PC-3 (cell line): ENCODE measurements at regions not wholly inside any gene's neighbourhood (a gene's known extent, or its start where the extent isn't known, plus 50 kb on each side); places are given as distances from the start of the nearest gene placed in this dataset.

Source experiments
- CTCF ChIP-seq: fragments of 300-600 bp; sonication (generic); conservative IDR thresholded peaks from 2 replicates; pipeline ENCODE4 v1.5.1; 2017; ENCODE audit warnings: antibody characterized with exemption, low read depth, mild to moderate bottlenecking, low read length
- EZH2 ChIP-seq: fragments of 300-600 bp; sonication (generic); IDR thresholded peaks from one replicate; pipeline ENCODE4 v1.6.1; 2017; ENCODE audit warnings: antibody characterized with exemption, mild to moderate bottlenecking, low read length; ENCODE audit not compliant: unreplicated experiment

DNA sequence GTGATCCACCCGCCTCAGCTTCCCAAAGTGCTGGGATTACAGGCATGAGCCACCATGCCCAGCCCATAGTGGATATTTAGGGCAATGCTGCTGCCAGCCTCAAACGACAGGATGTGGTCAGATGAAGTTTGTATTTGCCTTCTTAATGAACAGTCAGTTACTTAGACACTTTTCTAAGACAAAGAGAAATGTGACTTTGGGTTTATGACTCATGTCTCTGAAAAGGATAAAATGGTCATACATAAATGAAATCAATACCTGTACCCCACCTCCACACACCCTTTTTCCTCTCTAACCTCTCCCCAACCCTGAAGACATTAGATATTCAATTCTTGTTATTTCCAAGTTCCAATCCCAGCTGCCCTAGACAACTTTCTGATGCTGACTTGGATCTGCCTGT is 109.3 kb upstream of the INSIG1 start:
- TF ChIP-seq CTCF, result no peak
- TF ChIP-seq EZH2, result no peak
